ENCODE measurements at regions not wholly inside any gene's neighbourhood (a gene's known extent, or its start where the extent isn't known, plus 50 kb on each side); places are given as distances from the start of the nearest gene placed in this dataset.

DNA sequence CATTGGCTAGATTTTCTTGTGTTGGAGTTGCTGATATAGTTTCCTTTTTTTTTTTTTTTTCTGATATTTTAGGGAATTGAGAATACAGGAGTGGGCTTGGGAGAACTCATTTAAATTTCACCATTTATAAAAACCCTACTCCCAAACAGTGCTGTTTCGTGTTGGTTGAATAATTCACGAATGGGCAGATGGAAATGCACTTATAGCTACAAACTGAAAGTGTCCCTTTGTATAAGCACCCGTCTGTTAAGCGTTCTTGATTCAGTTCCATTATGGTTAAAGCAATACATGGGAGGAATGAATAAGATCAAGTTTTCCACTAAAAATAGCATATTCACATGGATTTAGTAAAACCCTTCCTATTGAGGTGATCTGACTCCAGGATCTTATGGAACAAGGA, 122.2 kb upstream of the ARG1 start:
- TF ChIP-seq, protein P1, sequence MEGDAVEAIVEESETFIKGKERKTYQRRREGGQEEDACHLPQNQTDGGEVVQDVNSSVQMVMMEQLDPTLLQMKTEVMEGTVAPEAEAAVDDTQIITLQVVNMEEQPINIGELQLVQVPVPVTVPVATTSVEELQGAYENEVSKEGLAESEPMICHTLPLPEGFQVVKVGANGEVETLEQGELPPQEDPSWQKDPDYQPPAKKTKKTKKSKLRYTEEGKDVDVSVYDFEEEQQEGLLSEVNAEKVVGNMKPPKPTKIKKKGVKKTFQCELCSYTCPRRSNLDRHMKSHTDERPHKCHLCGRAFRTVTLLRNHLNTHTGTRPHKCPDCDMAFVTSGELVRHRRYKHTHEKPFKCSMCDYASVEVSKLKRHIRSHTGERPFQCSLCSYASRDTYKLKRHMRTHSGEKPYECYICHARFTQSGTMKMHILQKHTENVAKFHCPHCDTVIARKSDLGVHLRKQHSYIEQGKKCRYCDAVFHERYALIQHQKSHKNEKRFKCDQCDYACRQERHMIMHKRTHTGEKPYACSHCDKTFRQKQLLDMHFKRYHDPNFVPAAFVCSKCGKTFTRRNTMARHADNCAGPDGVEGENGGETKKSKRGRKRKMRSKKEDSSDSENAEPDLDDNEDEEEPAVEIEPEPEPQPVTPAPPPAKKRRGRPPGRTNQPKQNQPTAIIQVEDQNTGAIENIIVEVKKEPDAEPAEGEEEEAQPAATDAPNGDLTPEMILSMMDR (IDR thresholded peaks at IDR 0.05; ENCODE audit: low read depth, low read length): no peak
- TF ChIP-seq MYC (IDR thresholded peaks at IDR 0.05; ENCODE audit: low read depth, low read length): no peak
- TF ChIP-seq POLR2A (IDR thresholded peaks at IDR 0.05; ENCODE audit: extremely low read depth, insufficient read length): no peak
- TF ChIP-seq, protein P2, sequence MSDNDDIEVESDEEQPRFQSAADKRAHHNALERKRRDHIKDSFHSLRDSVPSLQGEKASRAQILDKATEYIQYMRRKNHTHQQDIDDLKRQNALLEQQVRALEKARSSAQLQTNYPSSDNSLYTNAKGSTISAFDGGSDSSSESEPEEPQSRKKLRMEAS (IDR thresholded peaks at IDR 0.05; ENCODE audit: low read depth, low read length): no peak

Measured in NB4 (cell line).